ENCODE measurements at regions not wholly inside any gene's neighbourhood (a gene's known extent, or its start where the extent isn't known, plus 50 kb on each side); places are given as distances from the start of the nearest gene placed in this dataset.

- ChIA-PET CTCF (interaction anchor here (1.0 kb wide), 1 partner anchor 23 kb away, joined by 3 read pairs; no protein-coding TSS in a partner anchor), POLR2A (no interaction called here)
- H3K9me3 Mint-ChIP-seq = no peaks in the 10 kb centered on the region
- no peak for ATAC-seq
- intact Hi-C loops (cut with micrococcal nuclease) = no loop called here
- H3K4me3 Mint-ChIP-seq = no peak overlapping the region
- H3K36me3 Mint-ChIP-seq (ENCODE audit: low read depth) = no peaks in the 10 kb centered on the region
- no peak overlapping the region for H3K27ac Mint-ChIP-seq
- no peaks in the 10 kb centered on the region for H3K27me3 Mint-ChIP-seq
- no peaks in the 10 kb centered on the region for H3K4me1 Mint-ChIP-seq (ENCODE audit: low read depth)
- DNase-seq = no peak
- TF ChIP-seq, protein P1, sequence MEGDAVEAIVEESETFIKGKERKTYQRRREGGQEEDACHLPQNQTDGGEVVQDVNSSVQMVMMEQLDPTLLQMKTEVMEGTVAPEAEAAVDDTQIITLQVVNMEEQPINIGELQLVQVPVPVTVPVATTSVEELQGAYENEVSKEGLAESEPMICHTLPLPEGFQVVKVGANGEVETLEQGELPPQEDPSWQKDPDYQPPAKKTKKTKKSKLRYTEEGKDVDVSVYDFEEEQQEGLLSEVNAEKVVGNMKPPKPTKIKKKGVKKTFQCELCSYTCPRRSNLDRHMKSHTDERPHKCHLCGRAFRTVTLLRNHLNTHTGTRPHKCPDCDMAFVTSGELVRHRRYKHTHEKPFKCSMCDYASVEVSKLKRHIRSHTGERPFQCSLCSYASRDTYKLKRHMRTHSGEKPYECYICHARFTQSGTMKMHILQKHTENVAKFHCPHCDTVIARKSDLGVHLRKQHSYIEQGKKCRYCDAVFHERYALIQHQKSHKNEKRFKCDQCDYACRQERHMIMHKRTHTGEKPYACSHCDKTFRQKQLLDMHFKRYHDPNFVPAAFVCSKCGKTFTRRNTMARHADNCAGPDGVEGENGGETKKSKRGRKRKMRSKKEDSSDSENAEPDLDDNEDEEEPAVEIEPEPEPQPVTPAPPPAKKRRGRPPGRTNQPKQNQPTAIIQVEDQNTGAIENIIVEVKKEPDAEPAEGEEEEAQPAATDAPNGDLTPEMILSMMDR (IDR thresholded peaks at IDR 0.05) = no peak
Observed at GRCh38 chr18:11496526-11497172, 112.7 kb upstream of the SLC35G4 start.

- POLR2A ChIA-PET = no interaction called here
- DNase-seq = no peak
- no peaks in the 10 kb centered on the region for H3K4me1 Mint-ChIP-seq (ENCODE audit: low read depth)
- intact Hi-C loops (cut with micrococcal nuclease) = no loop called here
- H3K4me3 Mint-ChIP-seq = no peak overlapping the region
- no peak for ATAC-seq
- H3K27me3 Mint-ChIP-seq = no peaks in the 10 kb centered on the region
- H3K27ac Mint-ChIP-seq = no peak overlapping the region
- no peaks in the 10 kb centered on the region for H3K36me3 Mint-ChIP-seq (ENCODE audit: low read depth)
- H3K9me3 Mint-ChIP-seq = no peaks in the 10 kb centered on the region
- CTCF ChIA-PET = no interaction called here
- TF ChIP-seq, protein P1 (IDR thresholded peaks at IDR 0.05) = no peak
Observed at GRCh38 chr18:11495441-11495840, 114.0 kb upstream of the SLC35G4 start.

DNA sequence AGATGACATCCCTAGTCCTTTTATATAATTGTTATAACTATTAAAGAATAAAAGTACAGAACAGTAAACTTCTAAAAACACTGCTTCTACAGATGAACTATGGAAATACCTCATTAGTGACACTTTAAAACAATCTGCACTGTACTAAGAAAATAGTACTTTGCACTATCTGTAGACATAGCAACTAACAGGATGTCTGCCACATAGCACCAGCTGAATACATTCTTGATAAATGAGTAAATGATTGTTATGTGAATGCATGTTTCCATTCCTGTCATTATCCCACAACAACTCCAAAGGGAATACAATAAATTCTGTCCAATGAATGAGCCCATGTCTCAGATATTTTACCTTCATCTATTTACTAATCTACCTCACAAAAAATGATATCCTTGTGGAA, 115.3 kb upstream of the SLC35G4 start:
- H3K27ac Mint-ChIP-seq = no peak overlapping the region

DNA sequence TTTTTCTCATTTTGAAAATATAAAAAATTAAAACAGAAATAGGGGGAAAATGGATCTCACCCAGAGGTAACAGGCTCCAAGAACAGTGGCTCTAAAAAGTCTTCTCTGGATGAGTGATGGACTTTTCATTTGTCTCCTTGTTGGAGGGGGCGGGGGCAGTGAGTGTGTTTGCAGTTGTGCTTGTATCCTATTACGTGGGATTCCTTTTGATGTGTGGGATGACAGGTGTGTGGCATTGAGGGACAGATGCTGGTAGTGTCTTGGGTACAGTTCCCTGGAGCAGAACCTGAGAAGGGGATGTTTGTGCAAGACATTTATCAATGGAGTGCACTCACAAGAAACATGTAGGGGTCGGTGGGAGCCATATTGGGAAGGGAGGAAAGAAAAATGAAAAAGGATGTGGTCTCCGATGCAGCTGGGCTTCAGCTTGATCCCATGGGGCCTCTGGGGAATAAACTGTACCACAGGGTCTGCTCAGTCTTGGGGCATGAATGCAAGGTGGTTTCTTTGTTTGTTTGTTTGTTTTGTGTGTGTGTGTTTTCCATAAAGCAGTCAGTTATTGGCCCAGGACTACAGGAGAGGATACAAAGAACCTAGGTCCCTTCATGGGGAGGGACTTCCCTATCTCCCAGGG, 120.0 kb upstream of the SLC35G4 start:
- ChIA-PET CTCF (no interaction called here), POLR2A (no interaction called here)
- Mint-ChIP-seq H3K27ac (no peak overlapping the region), H3K4me3 (no peak overlapping the region), H3K27me3 (no peaks in the 10 kb centered on the region), H3K36me3 (ENCODE audit: low read depth) (no peaks in the 10 kb centered on the region), H3K4me1 (ENCODE audit: low read depth) (no peaks in the 10 kb centered on the region), H3K9me3 (no peaks in the 10 kb centered on the region)
- DNase-seq (no peak), ATAC-seq (no peak)
- intact Hi-C loops (cut with micrococcal nuclease) = no loop called here
- TF ChIP-seq, protein P1 (IDR thresholded peaks at IDR 0.05) = no peak

More for the DNA sequence above, 115.3 kb upstream of the SLC35G4 start:
- ATAC-seq = no peak
- no peaks in the 10 kb centered on the region for H3K4me1 Mint-ChIP-seq (ENCODE audit: low read depth)
- no peaks in the 10 kb centered on the region for H3K27me3 Mint-ChIP-seq
- intact Hi-C loops (cut with micrococcal nuclease) = no loop called here
- no peak overlapping the region for H3K4me3 Mint-ChIP-seq
- ChIA-PET POLR2A (no interaction called here), CTCF (no interaction called here)
- TF ChIP-seq, protein P1 (IDR thresholded peaks at IDR 0.05) = no peak
- no peaks in the 10 kb centered on the region for H3K36me3 Mint-ChIP-seq (ENCODE audit: low read depth)
- no peak for DNase-seq
- no peaks in the 10 kb centered on the region for H3K9me3 Mint-ChIP-seq

DNA sequence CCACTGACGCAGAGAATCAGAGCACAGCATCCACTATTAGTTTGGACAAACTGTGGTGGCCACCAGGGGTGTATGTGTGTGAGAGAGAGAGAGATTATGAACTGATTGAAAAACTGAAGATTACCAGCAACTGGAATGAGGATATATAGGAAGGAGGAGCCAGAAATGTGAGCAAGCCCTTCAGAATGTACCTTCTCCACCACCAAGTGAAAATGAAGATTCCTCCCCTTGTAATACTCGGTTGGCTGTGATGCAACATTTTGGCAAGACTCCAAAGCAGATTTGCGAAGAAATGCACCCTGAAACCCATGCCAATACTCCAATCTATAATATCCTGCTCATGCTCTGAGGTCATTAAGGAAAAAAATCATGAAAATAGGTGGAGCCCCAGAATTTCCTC, 121.2 kb upstream of the SLC35G4 start:
- DNase-seq (no peak), ATAC-seq (no peak)
- TF ChIP-seq, protein P1 (IDR thresholded peaks at IDR 0.05) = no peak
- CTCF ChIA-PET = interaction anchor here (2.0 kb wide), 1 partner anchor 65 kb away, joined by 4 read pairs; no protein-coding TSS in a partner anchor
- H3K4me3 Mint-ChIP-seq = no peak overlapping the region
- no peaks in the 10 kb centered on the region for H3K4me1 Mint-ChIP-seq (ENCODE audit: low read depth)
- no peak overlapping the region for H3K27ac Mint-ChIP-seq
- no peaks in the 10 kb centered on the region for H3K36me3 Mint-ChIP-seq (ENCODE audit: low read depth)
- no peaks in the 10 kb centered on the region for H3K27me3 Mint-ChIP-seq
- intact Hi-C loops (cut with micrococcal nuclease) = no loop called here
- no peaks in the 10 kb centered on the region for H3K9me3 Mint-ChIP-seq
- POLR2A ChIA-PET = no interaction called here
